Natural killer cell (primary cell): ENCODE measurements at regions not wholly inside any gene's neighbourhood (a gene's known extent, or its start where the extent isn't known, plus 50 kb on each side); places are given as distances from the start of the nearest gene placed in this dataset.
"Not testable (repeated sequence)": the region's sequence is repeated elsewhere in the genome, so short reads cannot be mapped to it uniquely, and the experiment has no call there.

Experiments used
- ATAC-seq, 3 donors: fragments of 150-1000 bp in 2 of 3; fragments of 200-7000 bp in 1 of 3; cut with Tn5 transposase; 1 replicate in 1 of 3; 2 replicates in 2 of 3; pipeline ENCODE4 v1.10.0; 2021; ENCODE audit warnings: mild to moderate bottlenecking in 2 of 3, moderate library complexity in 2 of 3
- DNase-seq, 2 donors: peaks; one replicate each; pipeline versions ENCODE4 v3.0.0 to v3.0.0-alpha.2; 2013 to 2021; ENCODE audit warnings: mixed read lengths in 1 of 2
- H3K27ac ChIP-seq: one replicate; pipeline ENCODE4 v1.5.1; 2013; ENCODE audit warnings: mild to moderate bottlenecking, low read length
- H3K27me3 ChIP-seq: one replicate; pipeline ENCODE4 v1.6.1; 2013; ENCODE audit warnings: low read length; ENCODE audit not compliant: control insufficient read depth, insufficient read depth
- H3K36me3 ChIP-seq: one replicate; pipeline ENCODE4 v1.6.1; 2013; ENCODE audit warnings: low read length; ENCODE audit not compliant: control insufficient read depth, insufficient read depth
- H3K4me1 ChIP-seq: one replicate; pipeline ENCODE4 v1.6.1; 2013; ENCODE audit warnings: low read length; ENCODE audit not compliant: control insufficient read depth, insufficient read depth
- H3K4me3 ChIP-seq: one replicate; pipeline ENCODE4 v1.5.1; 2013; ENCODE audit warnings: low read length
- H3K9me3 ChIP-seq: one replicate; pipeline ENCODE4 v1.6.1; 2013; ENCODE audit warnings: low read length; ENCODE audit not compliant: control insufficient read depth, insufficient read depth
- H3K27ac Mint-ChIP-seq, 2 donors: one replicate each; pipeline ENCODE4 v1.8.0; 2022; ENCODE audit warnings: mild to moderate bottlenecking in 2 of 2, mixed read lengths in 2 of 2, moderate library complexity in 1 of 2
- H3K27me3 Mint-ChIP-seq, 2 donors: one replicate each; pipeline ENCODE4 v1.8.0; 2022; ENCODE audit warnings: low read depth in 2 of 2, mixed read lengths in 2 of 2
- H3K36me3 Mint-ChIP-seq: one replicate; pipeline ENCODE4 v1.8.0; 2022; ENCODE audit warnings: mixed read lengths
- H3K4me1 Mint-ChIP-seq, 2 donors: one replicate each; pipeline ENCODE4 v1.8.0; 2022; ENCODE audit warnings: mixed read lengths in 2 of 2
- H3K4me3 Mint-ChIP-seq: one replicate; pipeline ENCODE4 v1.8.0; 2022; ENCODE audit warnings: mild to moderate bottlenecking, moderate library complexity, mixed read lengths
- H3K9me3 Mint-ChIP-seq, 2 donors: one replicate each; pipeline ENCODE4 v1.8.0; 2022; ENCODE audit warnings: mixed read lengths in 2 of 2
- WGBS: methylation state at CpG from one replicate; pipeline ENCODE4 v1.1.7; 2013; ENCODE audit warnings: missing lambda C conversion rate; ENCODE audit not compliant: insufficient coverage; 5-methylcytosine and 5-hydroxymethylcytosine counted together
- intact Hi-C: fragments of 100-400 bp; cut with micrococcal nuclease; formaldehyde crosslinking; loops from one replicate; pipeline ENCODE4 v1.14.2; 2022
- TF ChIP-seq, protein P1 (sequence below): fragments of 200-600 bp; IDR thresholded peaks from one replicate; pipeline ENCODE4 v1.8.0; 2022; ENCODE audit warnings: antibody characterized with exemption

DNA sequence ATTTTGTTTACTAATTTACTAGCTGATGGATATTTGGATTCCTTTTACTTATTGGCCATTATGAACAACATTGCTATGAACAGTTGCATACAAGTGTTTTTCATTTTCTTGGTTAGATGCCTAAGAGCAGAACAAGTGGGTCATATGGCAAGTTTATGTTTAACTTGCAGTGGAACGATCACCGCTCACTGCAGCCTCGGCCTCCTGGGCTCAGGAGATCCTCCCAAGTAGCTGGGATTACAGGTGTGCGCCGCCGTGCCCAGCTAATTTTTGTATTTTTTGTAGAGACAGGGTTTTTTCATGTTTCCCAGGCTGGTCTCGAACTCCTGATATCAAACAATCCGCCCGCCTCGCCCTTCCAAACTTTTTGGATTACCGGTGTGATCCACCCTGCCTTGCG lies 820.5 kb upstream of the TMPRSS15 start:
- intact Hi-C loops: no loop called here
- no peaks in the 10 kb centered on the region for H3K9me3 ChIP-seq
- no peak overlapping the region for H3K27ac Mint-ChIP-seq
- no peak overlapping the region for H3K4me3 Mint-ChIP-seq
- H3K36me3 ChIP-seq: no peaks in the 10 kb centered on the region
- H3K36me3 Mint-ChIP-seq: peaks cover 7% of the 10 kb centered on the region
- no peaks in the 10 kb centered on the region for H3K27me3 ChIP-seq
- H3K4me1 ChIP-seq: no peaks in the 10 kb centered on the region
- H3K4me3 ChIP-seq: no peak overlapping the region
- TF ChIP-seq, protein P1, sequence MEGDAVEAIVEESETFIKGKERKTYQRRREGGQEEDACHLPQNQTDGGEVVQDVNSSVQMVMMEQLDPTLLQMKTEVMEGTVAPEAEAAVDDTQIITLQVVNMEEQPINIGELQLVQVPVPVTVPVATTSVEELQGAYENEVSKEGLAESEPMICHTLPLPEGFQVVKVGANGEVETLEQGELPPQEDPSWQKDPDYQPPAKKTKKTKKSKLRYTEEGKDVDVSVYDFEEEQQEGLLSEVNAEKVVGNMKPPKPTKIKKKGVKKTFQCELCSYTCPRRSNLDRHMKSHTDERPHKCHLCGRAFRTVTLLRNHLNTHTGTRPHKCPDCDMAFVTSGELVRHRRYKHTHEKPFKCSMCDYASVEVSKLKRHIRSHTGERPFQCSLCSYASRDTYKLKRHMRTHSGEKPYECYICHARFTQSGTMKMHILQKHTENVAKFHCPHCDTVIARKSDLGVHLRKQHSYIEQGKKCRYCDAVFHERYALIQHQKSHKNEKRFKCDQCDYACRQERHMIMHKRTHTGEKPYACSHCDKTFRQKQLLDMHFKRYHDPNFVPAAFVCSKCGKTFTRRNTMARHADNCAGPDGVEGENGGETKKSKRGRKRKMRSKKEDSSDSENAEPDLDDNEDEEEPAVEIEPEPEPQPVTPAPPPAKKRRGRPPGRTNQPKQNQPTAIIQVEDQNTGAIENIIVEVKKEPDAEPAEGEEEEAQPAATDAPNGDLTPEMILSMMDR: no peak
- DNase-seq (no peak), ATAC-seq (no peak)
- H3K4me1 Mint-ChIP-seq: no peaks in the 10 kb centered on the region
- H3K27ac ChIP-seq: no peak overlapping the region
- WGBS: 90% methylated on average over 12 of the region's 12 CpGs
- H3K9me3 Mint-ChIP-seq: peaks cover 9 to 18% of the 10 kb centered on the region in 2 donors
- no peaks in the 10 kb centered on the region for H3K27me3 Mint-ChIP-seq

DNA sequence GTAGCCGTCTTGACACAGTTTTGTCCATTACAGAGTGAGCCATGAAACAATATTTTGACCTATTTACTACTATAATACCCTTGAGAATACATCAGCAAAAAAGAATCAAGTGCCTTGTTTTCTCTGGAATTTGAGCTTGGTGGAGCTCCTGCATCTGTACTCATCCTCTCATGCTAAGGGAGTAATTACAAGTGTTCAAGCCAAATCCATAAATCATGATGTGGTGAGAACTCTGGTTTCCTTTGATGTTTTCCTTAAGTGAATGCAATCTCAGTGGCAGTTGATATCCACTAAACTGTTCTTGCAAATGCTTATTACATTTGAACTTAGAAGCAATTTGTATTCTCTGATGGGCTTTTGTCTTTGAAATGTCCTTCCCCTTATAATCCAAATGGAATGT lies 824.6 kb upstream of the TMPRSS15 start:
- no peak overlapping the region for H3K4me3 ChIP-seq
- intact Hi-C loops: no loop called here
- WGBS: 64% methylated on average over 1 of the region's 1 CpG
- no peaks in the 10 kb centered on the region for H3K27me3 ChIP-seq
- no peaks in the 10 kb centered on the region for H3K36me3 ChIP-seq
- Mint-ChIP-seq H3K27me3 (no peaks in the 10 kb centered on the region), H3K36me3 (no peaks in the 10 kb centered on the region), H3K4me1 (no peaks in the 10 kb centered on the region), H3K4me3 (no peak overlapping the region), H3K9me3 (peaks cover 7 to 13% of the 10 kb centered on the region in 2 donors), H3K27ac (no peak overlapping the region)
- H3K4me1 ChIP-seq: no peaks in the 10 kb centered on the region
- no peaks in the 10 kb centered on the region for H3K9me3 ChIP-seq
- DNase-seq (no peak), ATAC-seq (no peak)
- H3K27ac ChIP-seq: no peak overlapping the region
- TF ChIP-seq, protein P1: no peak

DNA sequence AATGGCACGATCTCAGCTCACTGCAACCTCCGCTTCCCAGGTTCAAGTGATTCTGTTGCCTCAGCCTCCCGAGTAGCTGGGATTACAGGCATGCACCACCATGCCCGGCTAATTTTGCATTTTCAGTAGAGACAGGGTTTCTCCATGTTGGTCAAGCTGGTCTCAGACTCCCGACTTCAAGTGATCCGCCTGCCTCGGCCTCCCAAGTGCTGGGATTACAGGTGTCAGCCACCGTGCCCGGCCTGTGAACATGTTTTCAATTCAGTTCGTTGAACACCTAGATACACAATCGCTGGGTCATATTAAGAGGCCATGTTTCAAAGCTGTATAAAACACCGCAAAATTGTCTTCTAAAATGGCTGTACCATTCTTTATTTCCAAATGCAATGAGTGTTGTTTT lies 830.3 kb upstream of the TMPRSS15 start:
- H3K4me3 ChIP-seq, H3K27me3 ChIP-seq, H3K4me1 Mint-ChIP-seq, H3K4me1 ChIP-seq, H3K27ac ChIP-seq, DNase-seq, H3K36me3 ChIP-seq, intact Hi-C loops, ATAC-seq, H3K27me3 Mint-ChIP-seq, H3K4me3 Mint-ChIP-seq, H3K9me3 ChIP-seq, H3K27ac Mint-ChIP-seq, H3K36me3 Mint-ChIP-seq: not testable (repeated sequence)
- H3K9me3 Mint-ChIP-seq: peaks cover 4 to 10% of the 10 kb centered on the region in 2 donors
- WGBS: 94% methylated on average over 12 of the region's 12 CpGs

DNA sequence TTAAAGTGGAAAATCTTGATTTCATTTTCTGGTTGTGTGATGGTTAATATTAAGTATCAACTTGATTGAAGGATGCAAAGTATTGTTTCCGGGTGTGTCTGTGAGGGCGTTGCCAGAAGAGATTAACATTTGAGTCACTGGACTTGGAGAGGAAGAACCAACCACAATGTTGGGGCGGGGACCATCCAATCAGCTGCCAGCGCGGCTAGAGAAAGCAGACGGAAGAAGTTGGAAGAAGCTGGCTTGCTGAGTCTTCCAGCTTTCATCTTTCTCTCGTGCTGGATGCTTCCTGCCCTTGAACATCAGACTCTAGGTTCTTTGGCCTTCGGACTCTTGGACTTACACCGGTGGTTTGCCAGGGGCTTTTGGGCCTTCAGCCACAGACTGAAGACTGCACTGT lies 832.6 kb upstream of the TMPRSS15 start:
- Histone ChIP-seq H3K4me3 (no peak overlapping the region), H3K27ac (no peak overlapping the region), H3K4me1 (no peaks in the 10 kb centered on the region), H3K27me3 (no peaks in the 10 kb centered on the region), H3K36me3 (no peaks in the 10 kb centered on the region), H3K9me3 (no peaks in the 10 kb centered on the region)
- no peak overlapping the region for H3K27ac Mint-ChIP-seq
- TF ChIP-seq, protein P1: no peak
- intact Hi-C loops: no loop called here
- peaks cover 4 to 9% of the 10 kb centered on the region in 2 donors for H3K9me3 Mint-ChIP-seq
- no peak overlapping the region for H3K4me3 Mint-ChIP-seq
- no peaks in the 10 kb centered on the region for H3K4me1 Mint-ChIP-seq
- no peaks in the 10 kb centered on the region for H3K36me3 Mint-ChIP-seq
- WGBS: 89% methylated on average over 9 of the region's 9 CpGs
- no peak for ATAC-seq
- no peak for DNase-seq
- no peaks in the 10 kb centered on the region for H3K27me3 Mint-ChIP-seq
